ENCODE measurements at regions not wholly inside any gene's neighbourhood (a gene's known extent, or its start where the extent isn't known, plus 50 kb on each side); places are given as distances from the start of the nearest gene placed in this dataset.

- Histone ChIP-seq H3K4me3 (ENCODE audit: low read depth in 1 of 2, low read length in 2 of 2) (no peak overlapping the region), H3K27me3 (ENCODE audit: control insufficient read depth in 1 of 2, insufficient read depth in 2 of 2, low read length in 2 of 2) (no peaks in the 10 kb centered on the region), H3K4me1 (ENCODE audit: control insufficient read depth in 2 of 2, insufficient read depth in 2 of 2, low read length in 1 of 2) (no peaks in the 10 kb centered on the region), H3K9me3 (ENCODE audit: control insufficient read depth in 2 of 2, insufficient read depth in 1 of 2, low read depth in 1 of 2, low read length in 1 of 2) (no peaks in the 10 kb centered on the region), H3K27ac (ENCODE audit: low read depth in 2 of 2, low read length in 1 of 2) (no peak overlapping the region), H3K36me3 (ENCODE audit: control insufficient read depth in 2 of 2, insufficient read depth in 2 of 2, low read length in 1 of 2) (no peaks in the 10 kb centered on the region)
- 77 to 79% methylated on average over 3 of the region's 3 CpGs for WGBS, 2 donors
These were observed 58.1 kb upstream of the KITLG start for GRCh38 chr12:88638388-88638787.

- Histone ChIP-seq H3K4me3 (ENCODE audit: low read depth in 1 of 2, low read length in 2 of 2) (no peak overlapping the region), H3K27ac (ENCODE audit: low read depth in 2 of 2, low read length in 1 of 2) (no peak overlapping the region), H3K36me3 (ENCODE audit: control insufficient read depth in 2 of 2, insufficient read depth in 2 of 2, low read length in 1 of 2) (no peaks in the 10 kb centered on the region), H3K4me1 (ENCODE audit: control insufficient read depth in 2 of 2, insufficient read depth in 2 of 2, low read length in 1 of 2) (no peaks in the 10 kb centered on the region), H3K9me3 (ENCODE audit: control insufficient read depth in 2 of 2, insufficient read depth in 1 of 2, low read depth in 1 of 2, low read length in 1 of 2) (no peaks in the 10 kb centered on the region), H3K27me3 (ENCODE audit: control insufficient read depth in 1 of 2, insufficient read depth in 2 of 2, low read length in 2 of 2) (no peaks in the 10 kb centered on the region)
- WGBS, 2 donors: 14 to 16% methylated on average over 1 of the region's 1 CpG
These were observed 53.7 kb upstream of the KITLG start for GRCh38 chr12:88634008-88634407.

GRCh38 chr12:88633312-88633711 lies 53.0 kb upstream of the KITLG start:
- Histone ChIP-seq H3K4me1 (ENCODE audit: control insufficient read depth in 2 of 2, insufficient read depth in 2 of 2, low read length in 1 of 2) (no peaks in the 10 kb centered on the region), H3K27me3 (ENCODE audit: control insufficient read depth in 1 of 2, insufficient read depth in 2 of 2, low read length in 2 of 2) (no peaks in the 10 kb centered on the region), H3K36me3 (ENCODE audit: control insufficient read depth in 2 of 2, insufficient read depth in 2 of 2, low read length in 1 of 2) (no peaks in the 10 kb centered on the region), H3K9me3 (ENCODE audit: control insufficient read depth in 2 of 2, insufficient read depth in 1 of 2, low read depth in 1 of 2, low read length in 1 of 2) (no peaks in the 10 kb centered on the region), H3K27ac (ENCODE audit: low read depth in 2 of 2, low read length in 1 of 2) (no peak overlapping the region), H3K4me3 (ENCODE audit: low read depth in 1 of 2, low read length in 2 of 2) (no peak overlapping the region)
- WGBS, 2 donors: 73 to 77% methylated on average over 1 of the region's 1 CpG

DNA sequence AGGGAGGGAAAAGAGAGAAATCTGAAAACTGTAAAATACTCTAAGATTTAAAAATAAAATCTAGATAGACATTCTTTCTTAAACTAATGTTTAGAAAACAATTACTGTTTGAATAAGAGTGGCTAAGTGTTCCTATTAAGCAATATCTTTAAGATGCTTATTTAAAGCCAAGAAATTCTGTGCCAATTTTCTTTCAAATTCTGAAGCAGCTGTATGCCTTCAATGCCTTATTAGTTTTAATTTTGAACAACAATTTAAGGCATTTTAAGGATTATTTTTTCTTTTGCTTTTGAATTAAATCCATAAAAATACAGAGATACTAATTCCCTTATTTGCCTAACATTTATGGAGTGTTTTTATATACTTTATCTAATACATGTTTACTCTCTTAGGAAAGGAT lies 50.3 kb upstream of the KITLG start:
- Histone ChIP-seq H3K9me3 (ENCODE audit: control insufficient read depth in 2 of 2, insufficient read depth in 1 of 2, low read depth in 1 of 2, low read length in 1 of 2) (no peaks in the 10 kb centered on the region), H3K27me3 (ENCODE audit: control insufficient read depth in 1 of 2, insufficient read depth in 2 of 2, low read length in 2 of 2) (no peaks in the 10 kb centered on the region), H3K27ac (ENCODE audit: low read depth in 2 of 2, low read length in 1 of 2) (no peak overlapping the region), H3K4me3 (ENCODE audit: low read depth in 1 of 2, low read length in 2 of 2) (no peak overlapping the region), H3K36me3 (ENCODE audit: control insufficient read depth in 2 of 2, insufficient read depth in 2 of 2, low read length in 1 of 2) (no peaks in the 10 kb centered on the region), H3K4me1 (ENCODE audit: control insufficient read depth in 2 of 2, insufficient read depth in 2 of 2, low read length in 1 of 2) (no peaks in the 10 kb centered on the region)
